ENCODE measurements at regions not wholly inside any gene's neighbourhood (a gene's known extent, or its start where the extent isn't known, plus 50 kb on each side); places are given as distances from the start of the nearest gene placed in this dataset.

DNA sequence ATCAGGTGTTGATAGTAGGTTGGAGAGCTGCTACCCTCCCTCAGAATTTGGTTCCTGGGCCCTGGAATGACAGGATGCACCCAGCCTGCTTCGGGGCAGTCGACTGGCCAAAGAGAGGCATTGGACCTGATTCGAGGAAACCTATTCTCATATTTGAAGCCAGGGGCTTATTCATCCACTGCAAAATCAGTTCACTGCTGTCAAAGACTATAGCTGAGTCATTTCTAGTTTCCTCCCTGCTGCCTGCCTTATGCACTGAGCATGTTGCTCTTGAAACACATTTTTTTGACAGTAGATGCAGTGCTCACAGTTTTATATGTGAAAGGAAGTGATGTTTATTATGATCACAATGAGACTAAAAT, 565.4 kb downstream of the ETS1 start:
- TF ChIP-seq, protein P1, sequence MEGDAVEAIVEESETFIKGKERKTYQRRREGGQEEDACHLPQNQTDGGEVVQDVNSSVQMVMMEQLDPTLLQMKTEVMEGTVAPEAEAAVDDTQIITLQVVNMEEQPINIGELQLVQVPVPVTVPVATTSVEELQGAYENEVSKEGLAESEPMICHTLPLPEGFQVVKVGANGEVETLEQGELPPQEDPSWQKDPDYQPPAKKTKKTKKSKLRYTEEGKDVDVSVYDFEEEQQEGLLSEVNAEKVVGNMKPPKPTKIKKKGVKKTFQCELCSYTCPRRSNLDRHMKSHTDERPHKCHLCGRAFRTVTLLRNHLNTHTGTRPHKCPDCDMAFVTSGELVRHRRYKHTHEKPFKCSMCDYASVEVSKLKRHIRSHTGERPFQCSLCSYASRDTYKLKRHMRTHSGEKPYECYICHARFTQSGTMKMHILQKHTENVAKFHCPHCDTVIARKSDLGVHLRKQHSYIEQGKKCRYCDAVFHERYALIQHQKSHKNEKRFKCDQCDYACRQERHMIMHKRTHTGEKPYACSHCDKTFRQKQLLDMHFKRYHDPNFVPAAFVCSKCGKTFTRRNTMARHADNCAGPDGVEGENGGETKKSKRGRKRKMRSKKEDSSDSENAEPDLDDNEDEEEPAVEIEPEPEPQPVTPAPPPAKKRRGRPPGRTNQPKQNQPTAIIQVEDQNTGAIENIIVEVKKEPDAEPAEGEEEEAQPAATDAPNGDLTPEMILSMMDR (IDR thresholded peaks at IDR 0.05; ENCODE audit: extremely low read depth in 1 of 2, insufficient read depth in 1 of 2, low read depth in 1 of 2, low read length in 2 of 2): no peak
- no peak for TF ChIP-seq EZH2 (IDR thresholded peaks at IDR 0.05; ENCODE audit: borderline replicate concordance, low read depth, low read length, severe bottlenecking)
- no peak for TF ChIP-seq MYC (IDR thresholded peaks at IDR 0.05; ENCODE audit: low read depth, low read length)
- TF ChIP-seq, protein P2, sequence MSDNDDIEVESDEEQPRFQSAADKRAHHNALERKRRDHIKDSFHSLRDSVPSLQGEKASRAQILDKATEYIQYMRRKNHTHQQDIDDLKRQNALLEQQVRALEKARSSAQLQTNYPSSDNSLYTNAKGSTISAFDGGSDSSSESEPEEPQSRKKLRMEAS (IDR thresholded peaks at IDR 0.05; ENCODE audit: insufficient read depth, insufficient read length): no peak

Measured in endothelial cell of umbilical vein (primary cell).